GM12872 (cell line): ENCODE measurements at regions not wholly inside any gene's neighbourhood (a gene's known extent, or its start where the extent isn't known, plus 50 kb on each side); places are given as distances from the start of the nearest gene placed in this dataset.

Experiments used
- CTCF ChIP-seq: IDR thresholded peaks from 3 replicates; pipeline ENCODE4 v1.5.1; 2011; ENCODE audit warnings: low read depth, mild to moderate bottlenecking, low read length, moderate library complexity; ENCODE audit not compliant: insufficient read depth

- TF ChIP-seq CTCF, result no peak
Observed at GRCh38 chr22:49009359-49010063, 818.2 kb downstream of the BRD1 start.

- TF ChIP-seq CTCF, result no peak
Observed at GRCh38 chr22:49008682-49009235, 818.9 kb downstream of the BRD1 start.

GRCh38 chr22:49007013-49007653 is 820.5 kb downstream of the BRD1 start:
- no peak for TF ChIP-seq CTCF

- TF ChIP-seq CTCF, result no peak
Observed at GRCh38 chr22:49006207-49007012, 821.3 kb downstream of the BRD1 start.

GRCh38 chr22:49005557-49005956 is 822.1 kb downstream of the BRD1 start:
- TF ChIP-seq CTCF, result no peak

- TF ChIP-seq CTCF, result no peak
Observed at GRCh38 chr22:49004484-49005399, 822.9 kb downstream of the BRD1 start.
